GM06990 (cell line): ENCODE measurements at regions not wholly inside any gene's neighbourhood (a gene's known extent, or its start where the extent isn't known, plus 50 kb on each side); places are given as distances from the start of the nearest gene placed in this dataset.

Experiments used
- DNase-seq: peaks from one replicate; pipeline ENCODE4 v3.0.0-alpha.2; 2011; ENCODE audit not compliant: insufficient read length; ENCODE audit errors: extremely low read depth
- H3K27me3 ChIP-seq: replicated peaks from 2 replicates; pipeline ENCODE4 v1.6.0; 2011; ENCODE audit warnings: low read length; ENCODE audit not compliant: control insufficient read depth, insufficient read depth
- H3K36me3 ChIP-seq: 2 replicates; pipeline ENCODE4 v1.5.1; 2011; ENCODE audit warnings: low read length; ENCODE audit not compliant: control insufficient read depth, insufficient read depth
- H3K4me3 ChIP-seq: replicated peaks from 2 replicates; pipeline ENCODE4 v1.5.1; 2011; ENCODE audit warnings: low read depth, mild to moderate bottlenecking, control low read depth, low read length
- TF ChIP-seq, protein P1 (sequence below): IDR thresholded peaks from 2 replicates; pipeline ENCODE4 v1.5.1; 2011; ENCODE audit warnings: low read length, control low read depth, mild to moderate bottlenecking, inconsistent platforms; ENCODE audit not compliant: insufficient read depth, poor library complexity, severe bottlenecking

- TF ChIP-seq, protein P1, sequence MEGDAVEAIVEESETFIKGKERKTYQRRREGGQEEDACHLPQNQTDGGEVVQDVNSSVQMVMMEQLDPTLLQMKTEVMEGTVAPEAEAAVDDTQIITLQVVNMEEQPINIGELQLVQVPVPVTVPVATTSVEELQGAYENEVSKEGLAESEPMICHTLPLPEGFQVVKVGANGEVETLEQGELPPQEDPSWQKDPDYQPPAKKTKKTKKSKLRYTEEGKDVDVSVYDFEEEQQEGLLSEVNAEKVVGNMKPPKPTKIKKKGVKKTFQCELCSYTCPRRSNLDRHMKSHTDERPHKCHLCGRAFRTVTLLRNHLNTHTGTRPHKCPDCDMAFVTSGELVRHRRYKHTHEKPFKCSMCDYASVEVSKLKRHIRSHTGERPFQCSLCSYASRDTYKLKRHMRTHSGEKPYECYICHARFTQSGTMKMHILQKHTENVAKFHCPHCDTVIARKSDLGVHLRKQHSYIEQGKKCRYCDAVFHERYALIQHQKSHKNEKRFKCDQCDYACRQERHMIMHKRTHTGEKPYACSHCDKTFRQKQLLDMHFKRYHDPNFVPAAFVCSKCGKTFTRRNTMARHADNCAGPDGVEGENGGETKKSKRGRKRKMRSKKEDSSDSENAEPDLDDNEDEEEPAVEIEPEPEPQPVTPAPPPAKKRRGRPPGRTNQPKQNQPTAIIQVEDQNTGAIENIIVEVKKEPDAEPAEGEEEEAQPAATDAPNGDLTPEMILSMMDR, result no peak
- Histone ChIP-seq H3K4me3 (no peak overlapping the region), H3K27me3 (no peaks in the 10 kb centered on the region), H3K36me3 (no peaks in the 10 kb centered on the region)
- DNase-seq, result no peak
Measured at GRCh38 chr13:82678052-82678451, 1204.2 kb downstream of the SLITRK1 start.

GRCh38 chr13:82675024-82675423 lies 1207.2 kb downstream of the SLITRK1 start:
- H3K27me3 ChIP-seq, result no peaks in the 10 kb centered on the region
- H3K36me3 ChIP-seq, result no peaks in the 10 kb centered on the region
- TF ChIP-seq, protein P1, result no peak
- no peak overlapping the region for H3K4me3 ChIP-seq
- DNase-seq, result no peak

GRCh38 chr13:82674546-82674945 lies 1207.7 kb downstream of the SLITRK1 start:
- Histone ChIP-seq H3K27me3 (no peaks in the 10 kb centered on the region), H3K4me3 (no peak overlapping the region), H3K36me3 (no peaks in the 10 kb centered on the region)
- TF ChIP-seq, protein P1, result no peak
- no peak for DNase-seq

GRCh38 chr13:82672248-82672647 lies 1210.0 kb downstream of the SLITRK1 start:
- Histone ChIP-seq H3K4me3 (no peak overlapping the region), H3K27me3 (no peaks in the 10 kb centered on the region), H3K36me3 (no peaks in the 10 kb centered on the region)
- no peak for DNase-seq
- TF ChIP-seq, protein P1, result no peak

GRCh38 chr13:82664183-82664582 lies 1218.1 kb downstream of the SLITRK1 start:
- Histone ChIP-seq H3K27me3 (no peaks in the 10 kb centered on the region), H3K36me3 (no peaks in the 10 kb centered on the region), H3K4me3 (no peak overlapping the region)
- no peak for DNase-seq
- TF ChIP-seq, protein P1, result no peak

- Histone ChIP-seq H3K4me3 (no peak overlapping the region), H3K36me3 (no peaks in the 10 kb centered on the region), H3K27me3 (no peaks in the 10 kb centered on the region)
- TF ChIP-seq, protein P1, result no peak
- DNase-seq, result no peak
Measured at GRCh38 chr13:82661126-82661525, 1221.1 kb downstream of the SLITRK1 start.
